ENCODE measurements at regions not wholly inside any gene's neighbourhood (a gene's known extent, or its start where the extent isn't known, plus 50 kb on each side); places are given as distances from the start of the nearest gene placed in this dataset.
"Not testable (repeated sequence)": the region's sequence is repeated elsewhere in the genome, so short reads cannot be mapped to it uniquely, and the experiment has no call there.

GRCh38 chr1:105608713-105609112, 1447.8 kb upstream of the PRMT6 start:
- H3K4me3 ChIP-seq (ENCODE audit: low read depth, low read length), result no peak overlapping the region
- TF ChIP-seq CTCF (IDR thresholded peaks at IDR 0.05; ENCODE audit: low read depth, low read length), result no peak

GRCh38 chr1:105626276-105626987, 1430.0 kb upstream of the PRMT6 start:
- no peak overlapping the region for H3K4me3 ChIP-seq (ENCODE audit: low read depth, low read length)

GRCh38 chr1:105631153-105631744, 1425.2 kb upstream of the PRMT6 start:
- not testable (repeated sequence) for H3K4me3 ChIP-seq (ENCODE audit: low read depth, low read length)

More at GRCh38 chr1:105626276-105626987, 1430.0 kb upstream of the PRMT6 start:
- TF ChIP-seq CTCF (IDR thresholded peaks at IDR 0.05; ENCODE audit: low read depth, low read length), result no peak

- no peak overlapping the region for H3K4me3 ChIP-seq (ENCODE audit: low read depth, low read length)
- no peak for TF ChIP-seq CTCF (IDR thresholded peaks at IDR 0.05; ENCODE audit: low read depth, low read length)
These were observed 1423.9 kb upstream of the PRMT6 start for GRCh38 chr1:105632342-105633196.

- no peak overlapping the region for H3K4me3 ChIP-seq (ENCODE audit: low read depth, low read length)
- no peak for TF ChIP-seq CTCF (IDR thresholded peaks at IDR 0.05; ENCODE audit: low read depth, low read length)
These were observed 1420.4 kb upstream of the PRMT6 start for GRCh38 chr1:105636052-105636451.

- H3K4me3 ChIP-seq (ENCODE audit: low read depth, low read length), result no peak overlapping the region
- no peak for TF ChIP-seq CTCF (IDR thresholded peaks at IDR 0.05; ENCODE audit: low read depth, low read length)
These were observed 1415.1 kb upstream of the PRMT6 start for GRCh38 chr1:105641407-105641806.

GRCh38 chr1:105652109-105652508, 1404.4 kb upstream of the PRMT6 start:
- H3K4me3 ChIP-seq (ENCODE audit: low read depth, low read length), result no peak overlapping the region
- no peak for TF ChIP-seq CTCF (IDR thresholded peaks at IDR 0.05; ENCODE audit: low read depth, low read length)
